LHCN-M2 (cell line): ENCODE measurements at regions not wholly inside any gene's neighbourhood (a gene's known extent, or its start where the extent isn't known, plus 50 kb on each side); places are given as distances from the start of the nearest gene placed in this dataset.
"Not testable (repeated sequence)": the region's sequence is repeated elsewhere in the genome, so short reads cannot be mapped to it uniquely, and the experiment has no call there.

Experiments
- DNase-seq: peaks from one replicate; pipeline ENCODE4 v3.0.0-alpha.2; 2012; ENCODE audit warnings: low read depth

DNA sequence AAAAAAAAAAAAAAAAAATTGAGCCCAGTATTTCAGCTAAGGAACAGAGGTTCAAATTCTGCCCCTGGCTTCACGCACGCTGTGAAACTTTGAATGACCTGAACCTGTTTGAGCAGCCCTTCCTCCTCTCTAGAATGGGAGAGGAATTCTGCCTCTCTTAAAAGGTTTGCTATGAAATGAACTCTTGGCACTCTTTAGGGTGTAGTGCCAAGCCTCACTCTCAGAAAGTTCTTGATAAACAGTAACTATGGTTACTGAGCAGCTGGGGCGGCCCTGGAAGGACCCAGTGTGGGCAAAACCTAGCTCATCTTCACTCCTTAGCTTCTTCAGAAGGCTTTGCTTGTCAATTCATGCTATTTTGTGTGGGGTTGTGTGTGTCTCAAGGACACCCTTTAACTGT lies 73.7 kb downstream of the GEMIN8 start:
- peak; percentile 29 for DNase-seq

GRCh38 chrX:13955095-13955647 lies 74.5 kb downstream of the GEMIN8 start:
- no peak for DNase-seq

- peak; percentile 69 for DNase-seq
These were observed 77.1 kb downstream of the GEMIN8 start for GRCh38 chrX:13952581-13952980.

DNA sequence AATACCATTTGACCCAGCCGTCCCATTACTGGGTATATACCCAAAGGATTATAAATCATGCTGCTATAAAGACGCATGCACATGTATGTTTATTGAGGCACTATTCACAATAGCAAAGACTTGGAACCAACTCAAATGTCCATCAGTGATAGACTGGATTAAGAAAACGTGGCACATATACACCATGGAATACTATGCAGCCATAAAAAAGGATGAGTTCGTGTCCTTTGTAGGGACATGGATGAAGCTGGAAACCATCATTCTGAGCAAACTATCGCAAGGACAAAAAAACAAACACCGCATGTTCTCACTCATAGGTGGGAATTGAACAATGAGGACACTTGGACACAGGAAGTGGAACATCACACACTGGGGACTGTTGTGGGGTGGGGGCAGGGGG lies 83.5 kb downstream of the GEMIN8 start:
- DNase-seq, result not testable (repeated sequence)

DNA sequence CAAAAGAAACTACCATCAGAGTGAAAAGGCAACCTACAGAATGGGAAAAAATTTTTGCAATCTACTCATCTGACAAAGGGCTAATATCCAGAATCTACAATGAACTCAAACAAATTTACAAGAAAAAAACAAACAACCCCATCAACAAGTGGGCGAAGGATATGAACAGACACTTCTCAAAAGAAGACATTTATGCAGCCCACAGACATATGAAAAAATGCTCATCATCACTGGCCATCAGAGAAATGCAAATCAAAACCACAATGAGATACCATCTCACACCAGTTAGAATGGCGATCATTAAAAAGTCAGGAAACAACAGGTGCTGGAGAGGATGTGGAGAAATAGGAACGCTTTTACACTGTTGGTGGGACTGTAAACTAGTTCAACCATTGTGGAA lies 83.9 kb downstream of the GEMIN8 start:
- DNase-seq, result not testable (repeated sequence)

DNA sequence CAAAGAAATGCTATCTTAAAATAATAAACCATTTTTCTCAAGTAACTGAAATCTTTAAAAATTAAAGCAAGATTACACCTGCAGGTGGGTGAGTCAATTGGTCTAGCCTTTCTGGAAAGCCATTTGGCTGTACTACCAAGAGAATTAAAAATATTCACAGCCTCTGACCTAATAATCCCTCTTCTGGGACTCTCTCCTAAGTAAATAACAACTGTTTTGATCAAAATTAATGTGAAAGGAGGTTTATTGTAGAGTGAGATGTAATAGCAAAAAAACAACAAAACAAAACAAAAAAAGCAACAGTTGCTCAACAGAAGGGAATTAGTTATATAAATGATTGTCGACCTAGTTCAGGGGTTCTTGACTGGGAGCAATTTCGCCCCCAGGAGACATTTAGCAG lies 89.0 kb downstream of the GEMIN8 start:
- peak; percentile 52 for DNase-seq

DNA sequence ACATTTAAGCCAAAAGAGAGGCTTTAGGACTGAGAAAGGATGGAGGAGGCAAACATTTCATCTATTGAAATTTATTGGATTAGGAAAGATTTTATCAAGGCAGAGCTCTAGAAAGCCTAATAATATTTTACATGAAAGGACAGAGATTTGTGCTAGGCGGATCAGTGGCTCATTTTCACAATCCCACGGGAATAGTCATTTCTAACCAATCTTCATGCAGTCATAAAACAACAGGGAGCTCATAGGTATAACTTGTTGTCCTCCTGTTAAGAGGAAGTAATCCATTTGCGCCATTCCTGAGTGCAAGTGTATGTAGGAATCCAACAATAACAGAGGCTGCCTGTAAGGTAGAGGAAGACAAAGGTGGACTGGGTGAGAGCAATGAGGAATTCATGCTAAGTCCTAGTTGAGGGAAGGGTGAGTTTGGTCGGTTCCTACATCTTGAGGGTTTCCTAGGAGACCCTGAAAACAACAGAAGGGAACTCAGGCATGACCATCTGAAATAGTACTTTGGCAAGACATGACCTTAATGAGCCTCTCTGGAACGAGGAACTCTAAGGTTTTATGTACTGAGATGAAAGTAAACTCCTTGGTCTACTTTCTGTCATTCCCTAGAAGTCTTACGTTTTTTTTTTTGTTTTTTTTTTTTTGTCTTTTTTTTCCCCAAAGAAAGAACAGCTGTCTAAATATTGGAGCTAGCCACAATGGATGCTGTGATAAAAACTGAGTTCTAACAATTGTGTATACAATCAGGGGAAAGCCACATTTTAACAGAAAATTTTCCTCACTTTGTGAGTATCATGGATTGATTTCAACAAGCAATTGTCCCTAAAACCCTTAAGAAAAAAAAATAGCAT lies 89.7 kb downstream of the GEMIN8 start:
- peak; percentile 55 for DNase-seq

- DNase-seq, result no peak
These were observed 90.7 kb downstream of the GEMIN8 start for GRCh38 chrX:13938829-13939530.

DNA sequence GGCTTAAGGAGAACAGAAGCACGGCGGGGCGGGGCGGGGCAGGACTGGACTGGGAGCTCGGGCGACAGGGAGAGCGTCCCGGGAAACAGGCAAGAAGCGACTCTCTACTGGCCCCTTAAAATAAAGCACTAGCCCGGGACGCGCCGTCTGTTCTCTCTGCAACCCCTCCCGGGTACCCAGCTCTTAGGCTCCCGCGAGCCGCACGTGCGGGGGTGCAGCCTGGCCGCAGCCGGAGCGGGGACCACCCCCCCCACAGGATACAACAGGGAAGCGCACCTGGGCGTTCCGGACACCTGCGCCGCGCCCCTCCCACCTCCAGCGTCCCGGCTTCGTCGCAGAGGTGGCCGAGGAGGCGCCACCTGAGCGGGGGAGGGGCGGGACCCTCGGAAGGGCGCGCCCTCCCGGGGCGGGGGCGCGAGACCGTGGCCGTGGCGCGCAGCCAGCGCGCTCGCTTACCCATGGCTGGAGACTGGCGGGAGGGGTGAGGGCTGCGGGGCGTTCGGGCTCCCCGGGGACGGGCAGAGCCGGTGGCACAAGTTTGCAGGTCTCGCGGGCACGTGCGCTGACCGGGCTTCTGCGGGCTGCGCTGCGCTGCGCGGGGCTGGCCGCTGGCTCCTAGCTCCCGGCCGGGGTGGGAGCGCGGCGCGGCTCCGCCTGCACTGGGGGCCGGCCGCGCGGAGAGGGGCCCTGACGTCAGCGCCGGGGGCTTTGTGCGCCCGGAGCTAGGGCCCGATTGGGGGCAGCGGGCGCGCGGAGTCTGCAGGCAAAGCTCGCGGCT lies 91.5 kb downstream of the GEMIN8 start:
- no peak for DNase-seq

DNA sequence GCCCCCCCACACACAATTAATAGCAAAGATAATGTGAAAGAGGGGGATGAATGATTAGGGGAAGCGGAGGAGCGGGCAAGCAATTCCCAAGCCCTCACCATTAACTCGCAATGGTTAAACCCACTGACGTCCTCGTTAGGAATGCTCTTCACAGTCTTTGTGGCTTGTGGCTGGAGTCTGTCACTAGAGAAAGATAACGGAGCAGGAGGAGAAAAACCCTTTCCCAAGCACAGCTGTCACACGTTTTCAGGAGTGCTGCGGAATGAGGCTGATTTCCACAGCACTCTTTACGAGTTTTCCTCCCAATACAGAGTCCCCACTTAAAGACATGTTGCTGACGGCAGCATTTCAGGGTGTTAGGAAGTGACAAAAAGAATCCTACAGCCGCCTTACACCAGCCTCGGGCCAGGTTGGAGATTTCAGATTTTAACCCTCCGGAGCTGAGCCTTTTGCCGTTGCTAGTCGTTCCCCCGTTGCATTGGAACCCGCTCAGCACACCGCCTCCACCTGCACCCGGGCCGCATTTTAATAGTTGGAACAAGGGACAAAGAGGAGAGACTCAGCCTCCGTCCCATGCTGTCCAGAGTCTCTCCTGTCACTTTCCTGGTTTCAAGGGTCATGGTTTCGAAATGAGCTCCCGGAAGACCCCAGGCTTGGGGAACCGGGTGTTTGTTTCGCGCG lies 92.2 kb downstream of the GEMIN8 start:
- DNase-seq, result peak; percentile 74

- no peak for DNase-seq
These were observed 93.0 kb downstream of the GEMIN8 start for GRCh38 chrX:13936521-13937225.

- no peak for DNase-seq
These were observed 95.0 kb downstream of the GEMIN8 start for GRCh38 chrX:13934731-13935130.

GRCh38 chrX:13933851-13934250 lies 95.8 kb downstream of the GEMIN8 start:
- DNase-seq, result no peak

DNA sequence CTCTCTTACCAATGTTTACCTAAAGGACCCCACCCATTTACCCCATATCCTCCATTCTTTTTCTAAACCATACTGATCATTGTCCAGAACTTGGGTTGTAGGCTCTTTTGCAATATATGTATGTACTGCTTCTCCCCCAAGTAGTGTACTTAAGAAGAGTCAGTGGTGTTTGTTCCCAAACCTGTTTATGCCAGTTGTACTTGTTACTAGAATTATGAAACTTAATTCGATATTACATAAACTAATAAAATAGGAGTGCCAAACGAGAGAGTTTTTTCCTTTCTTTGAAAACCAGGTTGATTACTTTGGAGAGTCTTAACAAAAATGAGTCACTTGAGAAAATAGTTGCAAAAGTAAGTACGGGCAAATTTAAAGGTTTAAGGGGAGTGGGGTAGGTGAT lies 96.3 kb downstream of the GEMIN8 start:
- no peak for DNase-seq

DNA sequence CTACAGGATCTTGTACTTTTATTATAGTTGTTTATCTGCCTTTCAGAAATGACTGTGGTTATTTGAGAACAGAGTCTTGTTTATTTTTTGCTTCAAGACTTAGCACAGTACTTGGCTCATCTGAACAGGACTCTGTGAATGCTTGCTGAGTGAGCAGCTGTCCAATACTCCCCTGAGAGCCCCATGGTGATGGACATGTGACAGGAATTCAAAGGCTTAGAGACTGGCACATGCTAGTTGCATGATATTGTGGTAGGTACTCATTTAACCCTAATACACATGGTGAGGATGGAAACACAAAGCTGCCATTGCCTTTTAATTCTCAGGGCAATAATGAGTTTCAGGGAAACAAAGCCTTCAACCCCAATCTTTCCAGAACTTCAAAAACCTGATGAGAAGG lies 97.3 kb downstream of the GEMIN8 start:
- peak; percentile 79 for DNase-seq

GRCh38 chrX:13927175-13927574 lies 102.5 kb downstream of the GEMIN8 start:
- DNase-seq, result no peak

DNA sequence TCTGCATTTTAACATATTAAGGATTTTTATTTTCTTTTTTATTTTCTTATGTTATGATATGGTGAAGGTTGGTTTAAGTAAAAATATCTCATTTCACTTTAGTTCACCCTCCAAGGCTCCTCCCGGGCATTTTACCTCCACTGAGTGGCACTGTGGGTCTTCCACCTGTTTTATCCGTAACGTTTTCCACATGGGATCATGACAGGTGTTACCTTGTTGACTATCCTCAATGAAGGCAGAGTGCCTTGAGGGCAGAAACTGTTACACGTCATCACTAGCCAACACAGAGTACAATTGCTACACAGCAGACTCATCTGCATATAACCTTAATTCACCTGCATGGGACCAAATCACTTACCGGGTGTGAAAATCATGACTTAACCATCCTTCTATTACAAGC lies 105.8 kb downstream of the GEMIN8 start:
- peak; percentile 60 for DNase-seq

DNA sequence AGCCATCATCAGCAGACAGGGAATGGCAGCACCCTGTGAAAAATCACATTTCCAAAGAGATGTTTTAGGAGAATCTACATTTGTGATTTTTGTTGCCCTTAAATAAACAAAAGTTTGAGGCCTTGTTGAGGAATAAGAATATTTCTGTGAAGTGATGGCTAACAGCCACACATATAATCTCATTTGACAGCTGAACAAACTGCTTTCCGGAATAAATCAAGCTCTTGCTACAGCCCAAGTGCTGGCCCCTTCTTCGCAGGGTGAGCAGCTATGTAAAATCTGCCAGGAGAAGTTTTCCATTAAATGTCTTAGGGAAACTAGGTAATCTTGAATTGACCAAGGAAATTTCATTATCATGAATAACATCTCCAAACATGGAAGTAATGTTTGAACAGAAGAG lies 106.4 kb upstream of the GPM6B start:
- DNase-seq, result peak; percentile 82

- no peak for DNase-seq
These were observed 100.6 kb upstream of the GPM6B start for GRCh38 chrX:13917507-13917906.

DNA sequence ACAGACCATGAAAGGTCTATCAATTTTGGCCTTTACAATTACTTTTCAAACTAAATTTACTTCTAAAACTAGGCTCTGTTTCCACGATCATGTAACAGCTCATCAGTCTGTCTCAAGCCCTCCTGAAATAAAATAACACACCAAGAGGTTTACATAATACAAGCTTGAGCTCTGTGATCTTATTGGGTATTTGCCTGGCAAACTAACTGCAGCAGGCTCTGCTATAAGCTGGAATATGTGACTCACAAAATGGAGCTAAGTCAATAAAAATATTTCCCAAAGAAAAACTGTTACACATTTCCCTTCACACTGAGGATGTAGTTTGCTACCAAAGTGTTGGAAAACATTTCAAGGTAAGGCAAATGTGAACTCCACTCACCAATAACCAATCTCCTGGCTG lies 94.7 kb upstream of the GPM6B start:
- DNase-seq, result no peak

GRCh38 chrX:13906093-13906492 lies 89.2 kb upstream of the GPM6B start:
- peak; percentile 90 for DNase-seq
